ENCODE measurements at regions not wholly inside any gene's neighbourhood (a gene's known extent, or its start where the extent isn't known, plus 50 kb on each side); places are given as distances from the start of the nearest gene placed in this dataset.

- Histone ChIP-seq H3K4me3 (ENCODE audit: insufficient read length, low read depth) (no peak overlapping the region), H3K4me1 (ENCODE audit: insufficient read depth, insufficient read length) (peaks cover 16% of the 10 kb centered on the region), H3K9me3 (ENCODE audit: insufficient read depth, low read length) (no peaks in the 10 kb centered on the region), H3K9ac (ENCODE audit: insufficient read length, low read depth) (no peak overlapping the region), H3K36me3 (ENCODE audit: insufficient read depth, insufficient read length, low read length) (peaks cover 9% of the 10 kb centered on the region), H3K27me3 (ENCODE audit: insufficient read depth, insufficient read length) (no peaks in the 10 kb centered on the region)
- TF ChIP-seq ZNF274 (IDR thresholded peaks at IDR 0.05; ENCODE audit: low read depth, low read length) (no peak), YY1 (IDR thresholded peaks at IDR 0.05; ENCODE audit: insufficient read depth, insufficient read length) (no peak), SUZ12 (IDR thresholded peaks at IDR 0.05; ENCODE audit: extremely low read depth, insufficient read depth, insufficient read length) (no peak)
- no peak for DNase-seq (ENCODE audit: low read depth, low spot score)
Observed at GRCh38 chr2:134158295-134158694, 95.6 kb upstream of the MGAT5 start.

- peaks cover 4% of the 10 kb centered on the region for H3K36me3 ChIP-seq (ENCODE audit: insufficient read depth, insufficient read length, low read length)
- H3K27me3 ChIP-seq (ENCODE audit: insufficient read depth, insufficient read length) = no peaks in the 10 kb centered on the region
- no peak for TF ChIP-seq ZNF274 (IDR thresholded peaks at IDR 0.05; ENCODE audit: low read depth, low read length)
- TF ChIP-seq SUZ12 (IDR thresholded peaks at IDR 0.05; ENCODE audit: extremely low read depth, insufficient read depth, insufficient read length) = no peak
- TF ChIP-seq YY1 (IDR thresholded peaks at IDR 0.05; ENCODE audit: insufficient read depth, insufficient read length) = no peak
- no peak overlapping the region for H3K9ac ChIP-seq (ENCODE audit: insufficient read length, low read depth)
- H3K4me3 ChIP-seq (ENCODE audit: insufficient read length, low read depth) = no peak overlapping the region
- no peaks in the 10 kb centered on the region for H3K9me3 ChIP-seq (ENCODE audit: insufficient read depth, low read length)
- peaks cover 16% of the 10 kb centered on the region for H3K4me1 ChIP-seq (ENCODE audit: insufficient read depth, insufficient read length)
- no peak for DNase-seq (ENCODE audit: low read depth, low spot score)
Observed at GRCh38 chr2:134161170-134161547, 92.7 kb upstream of the MGAT5 start.

- no peak overlapping the region for H3K9ac ChIP-seq (ENCODE audit: insufficient read length, low read depth)
Observed at GRCh38 chr2:134163336-134163735, 90.5 kb upstream of the MGAT5 start.

DNA sequence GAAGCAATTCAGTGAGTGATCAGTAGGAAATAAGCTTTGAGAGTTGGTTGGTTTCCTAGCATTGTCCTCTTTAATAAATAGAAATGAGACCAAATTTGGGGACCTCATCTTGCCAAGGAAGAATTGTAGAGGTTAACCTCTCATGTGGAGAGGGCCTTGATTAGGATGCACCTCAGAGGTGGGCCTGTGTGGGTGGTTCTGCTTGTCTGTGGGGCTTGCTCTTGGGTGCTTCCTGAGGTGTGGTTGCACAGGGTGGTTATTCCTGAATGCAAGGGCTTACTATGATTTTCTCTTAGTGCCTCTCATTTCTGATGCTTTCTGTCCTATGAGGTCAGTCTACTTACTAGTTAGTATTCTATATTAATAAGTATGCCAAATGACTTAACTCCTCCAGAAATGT is 89.6 kb upstream of the MGAT5 start:
- Histone ChIP-seq H3K4me3 (ENCODE audit: insufficient read length, low read depth) (no peak overlapping the region), H3K36me3 (ENCODE audit: insufficient read depth, insufficient read length, low read length) (no peaks in the 10 kb centered on the region), H3K9me3 (ENCODE audit: insufficient read depth, low read length) (no peaks in the 10 kb centered on the region), H3K9ac (ENCODE audit: insufficient read length, low read depth) (no peak overlapping the region), H3K4me1 (ENCODE audit: insufficient read depth, insufficient read length) (peaks cover 9% of the 10 kb centered on the region), H3K27me3 (ENCODE audit: insufficient read depth, insufficient read length) (no peaks in the 10 kb centered on the region)
- TF ChIP-seq ZNF274 (IDR thresholded peaks at IDR 0.05; ENCODE audit: low read depth, low read length) = no peak
- no peak for TF ChIP-seq YY1 (IDR thresholded peaks at IDR 0.05; ENCODE audit: insufficient read depth, insufficient read length)
- no peak for TF ChIP-seq SUZ12 (IDR thresholded peaks at IDR 0.05; ENCODE audit: extremely low read depth, insufficient read depth, insufficient read length)
- no peak for DNase-seq (ENCODE audit: low read depth, low spot score)

More at GRCh38 chr2:134163336-134163735, 90.5 kb upstream of the MGAT5 start:
- no peak for DNase-seq (ENCODE audit: low read depth, low spot score)
- Histone ChIP-seq H3K36me3 (ENCODE audit: insufficient read depth, insufficient read length, low read length) (no peaks in the 10 kb centered on the region), H3K4me1 (ENCODE audit: insufficient read depth, insufficient read length) (peaks cover 12% of the 10 kb centered on the region), H3K4me3 (ENCODE audit: insufficient read length, low read depth) (no peak overlapping the region), H3K27me3 (ENCODE audit: insufficient read depth, insufficient read length) (no peaks in the 10 kb centered on the region), H3K9me3 (ENCODE audit: insufficient read depth, low read length) (no peaks in the 10 kb centered on the region)
- no peak for TF ChIP-seq ZNF274 (IDR thresholded peaks at IDR 0.05; ENCODE audit: low read depth, low read length)
- no peak for TF ChIP-seq YY1 (IDR thresholded peaks at IDR 0.05; ENCODE audit: insufficient read depth, insufficient read length)
- no peak for TF ChIP-seq SUZ12 (IDR thresholded peaks at IDR 0.05; ENCODE audit: extremely low read depth, insufficient read depth, insufficient read length)

DNA sequence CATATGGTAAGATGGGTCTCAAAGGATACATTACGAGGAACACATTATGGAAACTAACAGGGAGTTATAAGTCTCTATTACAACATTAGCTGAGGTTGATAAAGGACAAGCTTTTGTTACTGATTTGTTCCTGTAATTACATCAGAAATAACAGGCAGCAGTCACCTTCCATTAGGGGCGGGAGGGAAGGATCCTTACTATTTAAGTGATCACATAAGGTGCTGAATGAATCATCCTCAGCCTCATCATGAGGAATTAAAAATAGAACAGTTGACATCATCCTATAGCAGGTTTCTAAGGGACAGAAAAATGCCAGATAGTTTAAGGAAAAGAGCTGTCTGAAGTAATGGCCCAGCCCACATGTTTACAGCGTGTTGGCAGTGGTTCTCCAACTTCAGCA is 86.9 kb upstream of the MGAT5 start:
- DNase-seq (ENCODE audit: low read depth, low spot score) = no peak
- no peaks in the 10 kb centered on the region for H3K4me1 ChIP-seq (ENCODE audit: insufficient read depth, insufficient read length)
- no peaks in the 10 kb centered on the region for H3K9me3 ChIP-seq (ENCODE audit: insufficient read depth, low read length)
- H3K9ac ChIP-seq (ENCODE audit: insufficient read length, low read depth) = no peak overlapping the region
- no peaks in the 10 kb centered on the region for H3K27me3 ChIP-seq (ENCODE audit: insufficient read depth, insufficient read length)
- H3K36me3 ChIP-seq (ENCODE audit: insufficient read depth, insufficient read length, low read length) = no peaks in the 10 kb centered on the region
- no peak overlapping the region for H3K4me3 ChIP-seq (ENCODE audit: insufficient read length, low read depth)
- TF ChIP-seq SUZ12 (IDR thresholded peaks at IDR 0.05; ENCODE audit: extremely low read depth, insufficient read depth, insufficient read length) = no peak
- no peak for TF ChIP-seq YY1 (IDR thresholded peaks at IDR 0.05; ENCODE audit: insufficient read depth, insufficient read length)
- no peak for TF ChIP-seq ZNF274 (IDR thresholded peaks at IDR 0.05; ENCODE audit: low read depth, low read length)

GRCh38 chr2:134169788-134170187 is 84.1 kb upstream of the MGAT5 start:
- H3K36me3 ChIP-seq (ENCODE audit: insufficient read depth, insufficient read length, low read length) = no peaks in the 10 kb centered on the region
- no peak for DNase-seq (ENCODE audit: low read depth, low spot score)

DNA sequence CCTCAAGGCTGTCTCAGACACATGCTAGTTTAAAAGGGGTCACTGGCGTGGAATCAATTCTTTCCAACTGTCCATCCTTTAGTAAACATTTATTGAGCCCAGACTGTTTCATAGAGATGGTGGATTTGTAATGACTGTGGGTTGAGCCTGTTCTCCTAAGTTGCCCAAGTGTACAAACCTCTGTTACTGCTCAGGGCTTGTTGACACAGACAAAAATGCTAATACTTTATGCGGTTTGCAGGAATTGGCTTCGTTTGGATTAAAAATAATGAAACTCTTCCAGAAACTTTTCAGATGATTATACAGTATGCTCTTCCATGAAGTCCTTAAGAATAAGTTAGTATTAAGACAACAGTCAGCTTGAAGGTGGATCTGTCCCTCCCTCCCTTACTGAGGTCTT is 83.6 kb upstream of the MGAT5 start:
- Histone ChIP-seq H3K9me3 (ENCODE audit: insufficient read depth, low read length) (no peaks in the 10 kb centered on the region), H3K27me3 (ENCODE audit: insufficient read depth, insufficient read length) (no peaks in the 10 kb centered on the region), H3K36me3 (ENCODE audit: insufficient read depth, insufficient read length, low read length) (no peaks in the 10 kb centered on the region), H3K4me1 (ENCODE audit: insufficient read depth, insufficient read length) (no peaks in the 10 kb centered on the region), H3K4me3 (ENCODE audit: insufficient read length, low read depth) (no peak overlapping the region), H3K9ac (ENCODE audit: insufficient read length, low read depth) (no peak overlapping the region)
- no peak for DNase-seq (ENCODE audit: low read depth, low spot score)
- no peak for TF ChIP-seq YY1 (IDR thresholded peaks at IDR 0.05; ENCODE audit: insufficient read depth, insufficient read length)
- TF ChIP-seq ZNF274 (IDR thresholded peaks at IDR 0.05; ENCODE audit: low read depth, low read length) = no peak
- TF ChIP-seq SUZ12 (IDR thresholded peaks at IDR 0.05; ENCODE audit: extremely low read depth, insufficient read depth, insufficient read length) = no peak

More at GRCh38 chr2:134169788-134170187, 84.1 kb upstream of the MGAT5 start:
- Histone ChIP-seq H3K27me3 (ENCODE audit: insufficient read depth, insufficient read length) (no peaks in the 10 kb centered on the region), H3K9me3 (ENCODE audit: insufficient read depth, low read length) (no peaks in the 10 kb centered on the region), H3K9ac (ENCODE audit: insufficient read length, low read depth) (no peak overlapping the region), H3K4me1 (ENCODE audit: insufficient read depth, insufficient read length) (no peaks in the 10 kb centered on the region), H3K4me3 (ENCODE audit: insufficient read length, low read depth) (no peak overlapping the region)
- TF ChIP-seq SUZ12 (IDR thresholded peaks at IDR 0.05; ENCODE audit: extremely low read depth, insufficient read depth, insufficient read length) = no peak

GRCh38 chr2:134170700-134171099 is 83.2 kb upstream of the MGAT5 start:
- Histone ChIP-seq H3K9me3 (ENCODE audit: insufficient read depth, low read length) (no peaks in the 10 kb centered on the region), H3K36me3 (ENCODE audit: insufficient read depth, insufficient read length, low read length) (no peaks in the 10 kb centered on the region), H3K4me3 (ENCODE audit: insufficient read length, low read depth) (no peak overlapping the region), H3K27me3 (ENCODE audit: insufficient read depth, insufficient read length) (no peaks in the 10 kb centered on the region), H3K9ac (ENCODE audit: insufficient read length, low read depth) (no peak overlapping the region), H3K4me1 (ENCODE audit: insufficient read depth, insufficient read length) (no peaks in the 10 kb centered on the region)
- no peak for TF ChIP-seq YY1 (IDR thresholded peaks at IDR 0.05; ENCODE audit: insufficient read depth, insufficient read length)
- no peak for TF ChIP-seq SUZ12 (IDR thresholded peaks at IDR 0.05; ENCODE audit: extremely low read depth, insufficient read depth, insufficient read length)
- TF ChIP-seq ZNF274 (IDR thresholded peaks at IDR 0.05; ENCODE audit: low read depth, low read length) = no peak
- no peak for DNase-seq (ENCODE audit: low read depth, low spot score)
